NCI-H2029 (cell line): ENCODE measurements at regions not wholly inside any gene's neighbourhood (a gene's known extent, or its start where the extent isn't known, plus 50 kb on each side); places are given as distances from the start of the nearest gene placed in this dataset.
"Not testable (repeated sequence)": the region's sequence is repeated elsewhere in the genome, so short reads cannot be mapped to it uniquely, and the experiment has no call there.

ENCODE experiments used
- DNase-seq: peaks from one replicate; lab custom pipeline; 2025; lab: John Stamatoyannopoulos, UW

DNA sequence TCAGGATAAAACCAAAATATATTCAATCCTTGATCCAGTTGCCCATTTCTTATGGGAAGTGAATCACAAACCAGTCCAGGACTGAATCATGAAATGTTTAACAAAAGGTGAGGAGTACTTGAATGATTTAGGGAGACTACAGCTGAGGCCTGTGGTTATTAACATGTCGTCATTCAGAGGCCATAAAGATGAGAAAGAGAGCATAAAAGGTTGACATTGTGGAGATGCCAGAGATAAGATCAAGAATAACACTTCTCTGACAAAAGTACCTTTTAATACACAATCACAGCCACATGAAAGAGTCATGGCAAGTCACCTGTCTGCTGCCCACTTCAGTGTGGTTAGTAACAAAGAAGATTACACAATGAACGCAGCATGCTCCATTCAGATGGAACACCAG lies 1195.7 kb upstream of the SORCS1 start:
- no peak for DNase-seq

DNA sequence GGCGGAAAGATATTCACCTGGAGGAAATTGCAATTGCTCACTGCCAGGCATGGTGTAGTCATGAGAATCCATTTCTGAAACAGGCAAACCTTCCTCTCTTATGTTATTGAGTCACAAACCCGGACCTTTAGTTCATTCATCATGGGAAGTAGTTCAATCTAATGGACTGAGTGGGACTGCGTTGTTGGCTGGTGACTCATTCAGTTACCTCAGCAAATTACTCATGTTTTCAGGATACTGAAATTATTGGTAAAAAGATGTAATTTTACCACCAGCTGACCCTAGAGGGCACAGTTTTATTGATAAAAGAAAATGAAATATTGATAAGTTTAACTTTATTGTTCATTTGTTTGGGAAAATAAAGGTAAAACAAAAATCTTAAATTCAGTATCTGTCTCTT lies 1194.4 kb upstream of the SORCS1 start:
- no peak for DNase-seq

DNA sequence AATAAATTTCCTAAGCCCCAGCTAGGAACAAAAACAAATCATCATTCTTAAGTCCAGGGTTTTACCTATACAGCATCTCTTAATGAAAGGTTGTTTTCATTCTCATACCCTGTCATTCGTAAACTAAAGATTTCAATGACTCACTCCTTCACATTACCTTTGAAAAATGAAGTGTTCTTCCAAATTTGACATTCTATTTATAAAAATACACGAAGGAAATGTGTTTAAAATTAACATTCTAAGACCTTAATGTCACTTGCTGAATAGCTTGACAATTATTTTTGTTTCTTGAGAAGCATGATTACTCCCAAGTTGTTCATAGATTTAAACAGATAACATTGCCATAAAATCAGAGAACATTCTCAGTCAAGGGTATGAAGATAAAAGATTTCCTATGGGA lies 1188.3 kb upstream of the SORCS1 start:
- DNase-seq = no peak

DNA sequence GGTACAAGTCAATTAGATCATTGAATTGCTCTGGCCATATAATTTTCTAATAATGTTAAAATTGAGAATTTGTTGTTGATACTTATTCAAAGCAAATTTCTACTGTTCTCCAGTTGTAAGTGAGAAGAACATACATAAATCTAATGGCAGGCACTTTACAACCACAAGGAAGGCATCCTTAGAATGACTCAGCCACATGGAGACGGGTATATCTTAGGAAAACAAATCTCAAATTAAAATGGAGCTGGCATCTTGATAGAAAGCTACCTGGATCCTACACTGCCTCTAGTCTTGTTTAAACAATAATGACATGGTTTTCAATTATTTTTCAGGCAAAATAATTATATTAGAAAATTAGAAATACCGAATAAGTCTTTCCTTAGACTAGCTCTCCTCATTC lies 1183.7 kb upstream of the SORCS1 start:
- no peak for DNase-seq

DNA sequence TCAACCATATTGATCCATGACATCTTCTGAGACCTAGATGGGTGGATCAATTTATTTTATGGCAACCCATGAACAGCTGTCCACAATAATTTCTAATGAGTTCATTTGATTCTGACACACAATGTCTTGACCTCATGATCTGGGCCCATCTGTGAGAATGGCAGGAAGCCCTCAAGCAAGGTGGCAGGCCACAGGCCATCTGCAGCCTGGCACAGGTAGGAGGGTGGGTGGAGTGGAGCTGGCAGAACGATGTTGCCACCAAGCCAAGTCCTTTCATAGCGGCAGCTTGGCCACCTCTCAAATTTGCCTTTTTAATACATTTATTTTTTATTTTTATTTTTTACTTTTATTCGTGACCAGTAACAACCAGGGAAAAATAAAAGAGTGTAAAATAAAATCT lies 1181.6 kb upstream of the SORCS1 start:
- no peak for DNase-seq

DNA sequence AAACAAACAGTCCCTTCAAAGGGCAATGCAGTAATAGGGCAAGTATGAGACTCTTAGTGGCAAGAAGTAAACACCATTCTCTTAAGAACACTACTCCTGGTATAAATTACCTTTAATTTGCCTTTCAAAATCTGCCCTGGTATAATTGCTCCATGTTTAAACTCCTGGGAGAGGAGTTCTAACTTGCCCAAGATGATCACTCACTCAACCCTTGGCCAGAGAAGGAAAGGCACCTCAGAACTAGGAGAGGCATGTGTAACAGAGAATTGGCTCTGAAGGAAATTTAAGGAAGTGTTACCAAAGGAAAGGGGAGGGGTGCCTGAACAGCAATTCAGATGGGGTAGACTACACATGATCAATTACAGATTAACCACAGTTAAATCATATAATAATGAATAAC lies 1173.6 kb upstream of the SORCS1 start:
- DNase-seq = no peak

DNA sequence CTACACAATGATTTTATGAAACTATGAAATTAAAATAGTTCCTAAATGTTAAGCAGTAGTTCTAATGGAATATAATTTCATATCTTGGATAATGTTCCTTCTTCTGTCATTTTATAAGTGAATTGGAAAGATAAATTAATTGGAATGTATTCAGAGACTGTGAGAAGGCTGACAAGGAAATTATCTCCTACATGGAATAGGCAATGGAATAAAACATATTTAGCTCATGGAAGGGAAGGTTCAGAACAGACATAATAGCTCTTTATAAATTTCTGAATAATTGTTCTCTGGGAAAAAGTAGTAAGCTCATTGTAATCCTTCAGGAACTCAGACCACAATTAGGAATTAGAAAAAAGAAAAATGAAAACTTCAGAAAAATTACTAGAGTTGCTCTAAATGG lies 1172.3 kb upstream of the SORCS1 start:
- no peak for DNase-seq

DNA sequence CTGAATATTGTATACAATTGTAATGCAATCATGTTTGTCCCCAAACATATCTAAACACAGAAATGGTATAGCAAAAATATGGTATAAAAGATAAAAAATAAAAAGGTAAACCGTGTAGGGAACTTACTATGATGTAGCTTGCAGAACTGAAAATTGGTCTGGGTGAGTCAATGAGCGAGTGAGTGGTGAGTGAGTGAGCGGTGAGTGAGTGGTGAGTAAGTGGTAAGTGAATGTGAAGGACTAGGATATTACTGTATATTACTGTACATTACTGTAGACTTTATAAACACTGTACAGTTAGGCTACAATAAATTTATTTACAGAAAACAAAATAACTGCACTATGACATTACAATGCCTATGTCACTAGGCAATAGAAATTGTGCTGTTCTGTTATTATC lies 1163.2 kb upstream of the SORCS1 start:
- no peak for DNase-seq

DNA sequence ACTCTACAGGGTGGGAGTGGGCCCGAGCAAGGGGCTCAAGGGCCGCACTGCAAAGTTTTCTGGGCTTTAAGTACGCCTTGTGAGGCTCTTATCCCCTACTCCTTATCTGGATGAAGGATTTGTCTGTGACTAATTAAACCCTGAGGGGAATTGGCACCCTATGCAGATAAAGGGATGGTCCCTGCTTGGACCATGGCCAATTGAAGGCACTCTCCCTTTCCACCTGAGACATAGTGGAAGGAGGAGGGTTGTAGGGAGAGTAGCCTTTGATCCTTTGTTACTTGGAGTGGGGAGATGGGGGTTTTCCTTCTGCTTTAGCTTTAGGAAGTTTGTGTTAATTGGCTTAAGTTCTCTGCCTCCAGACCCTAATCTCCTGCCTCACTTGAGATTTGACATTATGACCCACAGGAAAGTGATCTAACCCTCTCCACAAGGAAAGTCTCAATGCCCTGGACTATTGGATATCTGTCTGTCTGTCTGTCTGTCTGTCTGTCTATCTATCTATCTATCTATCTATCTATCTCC lies 1158.8 kb upstream of the SORCS1 start:
- no peak for DNase-seq

DNA sequence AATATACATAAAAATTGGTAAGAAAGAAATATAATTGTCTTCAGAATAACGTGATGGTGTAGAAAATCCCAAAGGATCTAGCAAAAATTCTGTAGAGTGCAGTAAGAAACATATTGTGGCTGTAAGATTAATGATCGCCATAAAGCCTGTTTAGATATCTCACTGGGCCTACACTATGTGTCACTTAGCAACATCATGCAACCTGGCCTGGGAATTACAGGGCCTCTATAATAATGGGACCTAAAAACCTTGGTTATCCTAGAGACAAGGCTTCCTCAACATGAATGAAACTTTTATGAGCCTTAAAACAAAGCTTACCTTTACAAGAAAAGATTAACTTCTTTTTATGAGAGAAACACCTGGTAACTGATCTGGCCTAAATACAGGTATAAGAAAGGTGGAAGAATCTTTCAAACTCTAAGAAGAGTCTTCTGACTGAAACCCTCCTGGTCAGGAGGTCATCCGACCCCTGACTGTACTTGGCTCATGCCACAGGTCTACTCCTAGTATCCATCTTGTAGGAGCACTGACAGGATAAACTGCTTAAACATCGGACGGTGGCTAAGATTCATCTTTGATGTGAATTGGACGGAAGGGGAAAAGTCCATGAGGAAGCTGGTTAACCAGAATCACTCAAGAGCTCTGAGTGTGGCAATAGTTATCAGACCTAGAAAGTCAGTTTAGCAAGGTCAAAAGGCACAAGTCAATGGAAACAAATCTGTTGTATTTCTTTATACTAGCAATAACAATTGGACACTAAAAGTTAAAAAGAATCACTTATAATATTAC lies 1155.1 kb upstream of the SORCS1 start:
- no peak for DNase-seq

DNA sequence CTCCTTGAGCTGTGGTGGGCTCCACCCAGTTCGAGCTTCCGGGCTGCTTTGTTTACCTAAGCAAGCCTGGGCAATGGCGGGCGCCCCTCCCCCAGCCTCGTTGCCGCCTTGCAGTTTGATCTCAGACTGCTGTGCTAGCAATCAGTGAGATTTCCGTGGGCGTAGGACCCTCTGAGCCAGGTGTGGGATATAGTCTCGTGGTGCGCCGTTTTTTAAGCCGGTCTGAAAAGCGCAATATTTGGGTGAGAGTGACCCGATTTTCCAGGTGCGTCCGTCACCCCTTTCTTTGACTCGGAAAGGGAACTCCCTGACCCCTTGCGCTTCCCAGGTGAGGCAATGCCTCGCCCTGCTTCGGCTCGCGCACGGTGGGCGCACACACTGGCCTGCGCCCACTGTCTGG lies 1151.1 kb upstream of the SORCS1 start:
- not testable (repeated sequence) for DNase-seq

DNA sequence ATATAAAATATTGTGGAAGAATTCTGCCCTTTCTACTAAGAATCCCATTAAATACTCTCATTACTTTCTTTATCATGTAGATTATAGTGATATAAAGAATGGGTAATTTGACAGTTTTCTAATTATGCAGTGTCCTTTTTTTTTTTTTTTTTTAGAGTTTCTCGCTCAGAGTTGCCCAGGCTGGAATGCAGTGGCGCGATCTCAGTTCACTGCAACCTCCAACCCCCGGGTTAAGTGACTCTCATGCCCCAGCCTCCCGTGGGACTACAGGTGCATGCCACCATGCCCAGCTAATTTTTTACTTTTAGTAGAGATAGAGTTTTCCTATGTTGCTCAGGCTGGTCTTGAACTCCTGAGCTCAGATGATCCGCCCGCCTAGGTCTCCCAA lies 1143.4 kb upstream of the SORCS1 start:
- DNase-seq = no peak

DNA sequence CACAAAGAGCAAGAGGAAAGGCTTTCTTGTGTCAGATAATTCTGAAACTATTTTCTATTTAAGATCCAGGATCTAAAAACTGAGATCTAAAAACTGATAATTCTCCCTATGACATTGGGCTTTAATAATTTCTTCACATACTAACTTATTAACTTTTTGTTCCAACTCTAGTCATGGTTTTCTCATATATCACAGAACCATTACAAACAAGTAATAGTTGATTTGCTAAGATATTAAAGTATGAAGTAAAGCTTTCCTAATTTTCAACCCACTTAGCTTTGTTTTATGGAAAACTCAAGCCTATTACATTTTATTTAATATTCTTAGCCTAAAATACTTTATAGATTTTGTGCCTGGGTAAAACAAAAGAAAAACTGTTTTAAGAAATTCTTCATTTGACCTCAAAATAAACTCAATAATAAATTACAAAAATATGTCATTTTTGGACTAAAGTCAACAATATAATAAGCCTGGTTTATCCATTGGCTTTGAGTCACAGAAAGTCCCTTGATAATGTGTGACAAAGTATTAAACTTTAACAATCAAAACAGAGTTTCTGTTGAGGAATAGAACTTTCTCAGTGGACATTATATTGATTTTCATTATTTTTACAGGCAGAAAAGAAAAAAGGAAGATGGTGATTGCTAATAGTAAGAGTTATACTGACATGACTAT lies 1142.9 kb upstream of the SORCS1 start:
- DNase-seq = no peak

DNA sequence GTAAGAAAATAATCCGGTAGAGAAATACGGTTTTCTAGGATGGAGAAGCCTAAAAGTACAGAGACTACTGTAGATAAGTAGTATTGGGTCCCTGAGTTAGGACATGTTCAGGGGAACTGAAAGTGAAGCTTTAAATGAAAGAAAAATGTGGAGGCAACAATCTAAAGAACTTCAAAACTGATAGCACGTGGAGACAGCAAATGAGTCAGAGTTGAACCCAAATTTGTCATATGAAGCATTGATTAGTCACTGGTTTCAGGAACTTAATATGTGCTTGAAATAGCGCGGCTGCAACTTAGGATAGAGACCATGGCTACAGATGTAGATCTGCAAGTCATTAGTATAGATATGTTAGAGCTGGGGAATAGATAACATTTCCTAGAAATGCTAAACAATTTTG lies 1138.6 kb upstream of the SORCS1 start:
- DNase-seq = no peak

DNA sequence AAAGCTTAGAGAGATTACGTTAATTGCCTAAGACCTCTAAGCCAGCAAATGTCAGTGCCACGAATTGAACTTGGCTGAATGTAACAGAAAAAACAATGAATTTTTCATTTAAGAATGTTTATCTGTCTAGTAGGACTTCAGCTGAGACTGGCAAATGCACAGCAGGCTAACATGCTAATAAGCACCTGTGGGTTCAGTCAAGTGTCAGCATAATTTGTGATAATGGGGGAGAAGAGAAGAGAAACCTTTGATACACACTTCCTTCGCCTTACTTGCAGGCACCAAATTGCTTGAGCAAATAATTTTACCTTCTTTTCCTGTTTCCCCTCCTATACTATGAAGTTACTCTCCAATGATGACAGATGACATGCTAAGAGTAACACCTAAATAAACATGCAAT lies 1136.5 kb upstream of the SORCS1 start:
- no peak for DNase-seq

DNA sequence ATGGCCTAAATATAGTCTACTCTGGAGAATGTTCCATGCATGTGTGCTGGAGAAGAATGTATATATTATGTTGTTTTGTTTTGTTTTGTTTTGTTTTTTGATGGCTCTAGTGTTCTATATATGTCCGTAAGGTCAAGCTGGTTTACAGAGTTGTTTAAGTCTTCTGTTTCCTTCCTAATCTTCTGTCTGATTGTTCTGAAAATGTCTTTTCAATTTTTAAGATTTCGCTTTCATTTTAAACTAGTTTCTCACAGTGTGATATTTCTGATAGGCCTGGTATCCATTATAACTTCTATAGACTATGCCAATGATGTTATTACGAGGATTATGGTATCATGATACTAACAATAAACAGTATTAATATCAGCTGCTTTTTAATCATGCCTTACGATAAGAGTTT lies 1126.3 kb upstream of the SORCS1 start:
- no peak for DNase-seq

DNA sequence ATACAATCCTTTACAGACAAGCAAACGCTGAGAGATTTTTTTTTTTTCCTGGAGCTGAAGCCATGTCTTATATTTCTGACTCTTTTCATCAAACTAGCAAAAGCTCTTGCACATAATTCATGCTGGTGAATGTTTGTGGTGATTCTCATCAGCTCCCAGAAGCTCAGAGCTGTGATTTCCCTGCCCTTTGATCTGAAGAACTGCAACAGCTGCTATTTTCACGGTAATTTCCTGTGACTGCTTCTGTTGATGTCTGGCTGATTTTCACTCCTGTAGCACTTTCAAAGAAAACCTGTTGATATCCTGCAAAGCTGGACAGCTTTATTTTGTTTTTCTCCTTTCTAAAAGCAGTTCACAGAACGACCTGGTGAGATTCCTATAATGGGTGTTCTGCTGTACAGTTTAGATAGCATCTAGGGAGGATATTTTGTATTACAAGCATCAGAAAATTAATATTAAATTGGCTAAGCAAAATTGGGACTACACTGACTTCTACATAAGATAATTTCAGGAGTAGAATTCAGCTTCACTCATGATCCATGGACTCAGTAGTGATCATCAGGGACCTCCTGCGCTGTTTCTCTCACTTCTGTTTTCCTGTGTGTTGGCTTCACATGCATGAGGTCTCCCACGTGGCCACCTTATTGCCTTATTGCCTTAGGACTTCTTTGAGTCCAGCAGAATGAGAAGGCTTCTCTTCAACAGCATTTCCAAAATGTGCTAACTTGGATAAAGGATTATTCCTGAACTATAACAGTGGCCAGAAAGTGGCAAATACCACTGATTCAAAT lies 1111.6 kb upstream of the SORCS1 start:
- no peak for DNase-seq

DNA sequence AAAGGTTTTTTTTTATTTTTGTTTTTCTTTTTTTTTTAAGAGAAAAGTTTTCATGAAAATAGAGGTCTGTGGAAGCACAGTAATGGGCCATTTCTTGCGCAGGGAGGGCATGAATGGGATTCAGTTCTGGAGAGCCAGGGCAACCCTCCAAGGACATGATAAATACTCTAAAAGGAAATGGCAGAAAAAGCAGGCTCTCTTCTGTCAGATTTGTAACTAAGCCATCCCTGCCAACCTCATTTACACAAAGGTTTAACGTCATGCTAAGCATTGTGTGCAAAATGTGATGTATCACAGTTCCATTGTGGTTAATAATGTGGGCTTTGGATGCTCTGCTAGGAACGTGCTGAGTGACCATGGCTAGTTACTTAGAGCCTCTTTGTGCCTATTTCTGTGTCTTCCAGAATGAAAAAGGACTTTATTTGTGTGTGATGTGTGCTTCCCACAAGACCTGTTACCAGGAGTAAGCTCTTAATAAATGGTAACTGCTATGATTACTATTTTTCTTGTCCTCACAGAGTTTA lies 1095.9 kb upstream of the SORCS1 start:
- DNase-seq = no peak

DNA sequence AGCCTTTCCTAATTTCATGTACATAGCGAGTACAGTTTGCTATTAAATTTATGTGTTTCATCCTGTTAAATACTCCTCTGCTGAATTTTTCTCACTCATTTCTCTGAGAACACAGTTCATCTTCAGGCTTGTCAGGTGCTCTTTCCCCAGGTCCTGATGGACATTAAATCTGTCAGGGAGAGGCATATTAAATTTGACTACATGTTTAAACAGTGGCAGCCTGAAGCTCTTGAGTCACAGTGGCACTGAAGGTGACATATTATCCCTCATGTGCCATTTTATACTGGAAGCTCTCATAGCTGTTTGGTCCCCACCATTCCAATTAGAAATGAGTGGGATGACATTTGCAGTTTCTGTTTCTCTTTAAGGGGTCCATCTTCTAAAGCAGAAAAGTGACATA lies 1089.6 kb upstream of the SORCS1 start:
- DNase-seq = no peak

DNA sequence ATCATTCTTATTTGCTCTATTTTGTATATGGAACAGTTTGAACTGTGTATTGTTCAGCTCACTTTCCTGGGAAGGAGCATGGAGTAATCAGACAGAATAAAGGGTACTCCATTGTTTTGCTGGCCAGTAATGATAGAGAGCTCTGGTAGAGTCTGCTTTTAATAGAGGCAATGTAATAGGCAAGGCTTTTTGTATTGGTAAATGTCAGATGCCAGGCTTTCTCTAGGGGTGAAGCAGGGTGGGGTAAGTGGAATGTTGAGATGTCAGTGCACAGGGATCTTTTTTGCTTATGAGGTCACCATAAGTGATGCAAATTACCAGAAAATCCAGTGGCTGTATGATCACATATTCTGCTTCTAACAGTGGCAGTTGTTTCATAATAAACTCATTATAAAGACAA lies 1088.3 kb upstream of the SORCS1 start:
- no peak for DNase-seq

DNA sequence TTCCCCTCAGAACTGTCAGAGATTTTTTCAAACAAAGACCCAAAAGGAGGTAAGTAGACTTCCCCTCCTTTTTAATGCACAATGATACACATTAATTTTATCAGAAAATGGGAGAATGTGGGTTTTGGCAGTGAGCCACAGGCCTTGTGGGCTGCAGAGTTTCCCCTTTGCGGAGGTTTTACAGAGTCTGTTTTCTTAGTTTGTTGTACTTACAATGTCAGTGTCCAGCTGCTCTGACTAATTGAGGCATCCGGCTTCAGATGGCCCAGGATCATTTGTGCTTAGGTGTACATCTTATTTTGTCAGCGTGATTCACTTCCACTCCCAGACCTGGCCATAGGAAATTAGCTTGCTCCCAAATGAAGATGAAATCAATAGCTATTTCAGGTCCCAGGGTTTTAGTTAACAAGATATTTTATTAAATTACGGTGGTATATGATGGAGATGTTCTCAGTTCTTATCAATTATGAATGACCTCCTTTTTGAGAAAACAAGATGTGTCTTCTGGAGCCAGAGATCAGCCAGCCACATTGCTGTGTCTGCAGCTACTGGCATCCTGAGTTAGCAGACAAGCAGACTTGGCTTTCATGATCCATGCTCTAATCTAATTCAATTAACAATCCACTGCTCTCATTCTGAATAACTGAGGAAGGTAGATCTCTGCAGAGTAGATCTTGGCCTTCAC lies 1086.6 kb upstream of the SORCS1 start:
- DNase-seq = no peak

DNA sequence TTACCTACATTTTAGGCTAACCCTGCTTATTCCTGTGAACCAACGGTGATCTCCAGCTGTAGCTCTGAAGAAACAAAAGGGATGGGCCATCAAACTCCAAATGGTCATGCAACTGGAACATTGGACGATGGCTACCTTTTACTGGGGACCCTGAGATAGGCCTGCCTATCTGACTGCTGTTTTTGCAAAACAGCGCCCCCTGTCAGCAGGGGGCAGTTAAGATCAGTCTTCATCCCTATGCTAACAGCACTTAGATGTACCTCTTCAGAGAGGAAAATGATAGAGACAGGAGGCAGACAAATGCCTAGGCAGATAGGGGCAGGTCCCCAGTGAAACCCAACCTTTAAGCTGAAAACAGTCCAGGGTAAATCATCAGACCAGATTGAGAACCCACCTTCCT lies 1085.4 kb upstream of the SORCS1 start:
- no peak for DNase-seq
